Motor neuron (in vitro differentiated cells): ENCODE measurements at regions not wholly inside any gene's neighbourhood (a gene's known extent, or its start where the extent isn't known, plus 50 kb on each side); places are given as distances from the start of the nearest gene placed in this dataset.
A peak's percentile ranks its signal among the peaks of the same experiment; 100 is the strongest.

Source experiments
- ATAC-seq, 8 experiments: fragments of 200-7000 bp; cut with Tn5 transposase; replicated peaks in 6 of 8; 2 replicates each; pipeline ENCODE4 v1.8.0; 2021; ENCODE audit warnings: mild to moderate bottlenecking in 8 of 8, moderate library complexity in 8 of 8
- H3K27ac ChIP-seq, 2 donors: fragments of 250-450 bp; sonication (Bioruptor Pico); 2 replicates each; pipeline ENCODE4 v1.9.0; 2021; ENCODE audit warnings: antibody characterized with exemption in 2 of 2, mild to moderate bottlenecking in 2 of 2, moderate library complexity in 1 of 2
- H3K4me1 ChIP-seq, 2 donors: fragments of 250-450 bp; sonication (Bioruptor Pico); replicated peaks in 1 of 2; 2 replicates each; pipeline ENCODE4 v1.6.1; 2021; ENCODE audit warnings: antibody characterized with exemption in 2 of 2, mild to moderate bottlenecking in 2 of 2, moderate library complexity in 1 of 2
- H3K4me3 ChIP-seq, 5 donors: fragments of 250-450 bp; sonication (Bioruptor Pico); 2 replicates each; pipeline ENCODE4 v1.9.0; 2021; ENCODE audit warnings: antibody characterized with exemption in 5 of 5, mild to moderate bottlenecking in 5 of 5, moderate library complexity in 4 of 5
- WGBS, 10 experiments: fragments of 450-650 bp; shearing (Covaris generic); methylation state at CpG; one replicate each; pipeline ENCODE4 v1.0.0; 2022; 5-methylcytosine and 5-hydroxymethylcytosine counted together
- in situ Hi-C, 9 experiments: fragments of 400-800 bp; cut with MboI; loops; one replicate each; pipeline ENCODE4 v1.15.0; 2021; ENCODE audit warnings: low sequenced_read_pairs in 9 of 9, low pct_unique_long_range_greater_than_20kb in 2 of 9; ENCODE audit not compliant: unreplicated experiment in 9 of 9

GRCh38 chr7:18191862-18192625 lies 164.4 kb upstream of the PRPS1L1 start:
- H3K4me3 ChIP-seq, result no peak overlapping the region
- in situ Hi-C loops, result no loop called here
- no peak overlapping the region for H3K27ac ChIP-seq
- 58 to 95% (median 66%) methylated on average over 2 to 8 of the region's 8 CpGs; no CpG with 5 or more reads in 1 of the 10 experiments for WGBS, 10 experiments
- H3K4me1 ChIP-seq, result no peaks in the 10 kb centered on the region
- peak in 3 of 8 experiments; percentile 50 to 99 (median 99) for ATAC-seq

- Histone ChIP-seq H3K4me3 (no peak overlapping the region), H3K4me1 (no peaks in the 10 kb centered on the region), H3K27ac (no peak overlapping the region)
- in situ Hi-C loops, result no loop called here
- no peak for ATAC-seq
Observed at GRCh38 chr7:18194616-18195015, 167.0 kb upstream of the PRPS1L1 start.

- Histone ChIP-seq H3K4me1 (peaks cover 0 to 3% of the 10 kb centered on the region in 2 donors), H3K4me3 (no peak overlapping the region), H3K27ac (no peak overlapping the region)
- 67 to 100% (median 87%) methylated on average over 1 to 3 of the region's 3 CpGs; no CpG with 5 or more reads in 1 of the 10 experiments for WGBS, 10 experiments
- no peak for ATAC-seq
- in situ Hi-C loops, result no loop called here
Observed at GRCh38 chr7:18196638-18197037, 169.0 kb upstream of the PRPS1L1 start.

- Histone ChIP-seq H3K4me3 (no peak overlapping the region), H3K4me1 (peaks cover 0 to 3% of the 10 kb centered on the region in 2 donors), H3K27ac (no peak overlapping the region)
- WGBS, 10 experiments, result 44 to 83% (median 65%) methylated on average over 1 of the region's 1 CpG
- ATAC-seq, result no peak
- in situ Hi-C loops, result no loop called here
Observed at GRCh38 chr7:18198868-18199267, 171.2 kb upstream of the PRPS1L1 start.

- Histone ChIP-seq H3K4me3 (no peak overlapping the region), H3K27ac (no peak overlapping the region), H3K4me1 (peaks cover 0 to 3% of the 10 kb centered on the region in 2 donors)
- no peak for ATAC-seq
- in situ Hi-C loops, result no loop called here
- 55 to 100% (median 91%) methylated on average over 1 to 4 of the region's 4 CpGs for WGBS, 10 experiments
Observed at GRCh38 chr7:18200266-18200665, 172.6 kb upstream of the PRPS1L1 start.

- Histone ChIP-seq H3K27ac (no peak overlapping the region), H3K4me1 (peaks cover 0 to 3% of the 10 kb centered on the region in 2 donors), H3K4me3 (no peak overlapping the region)
- WGBS, 10 experiments, result 21 to 100% (median 88%) methylated on average over 1 to 8 of the region's 8 CpGs; no CpG with 5 or more reads in 1 of the 10 experiments
- ATAC-seq, result no peak
- in situ Hi-C loops, result no loop called here
Observed at GRCh38 chr7:18200855-18201254, 173.2 kb upstream of the PRPS1L1 start.

GRCh38 chr7:18201350-18201749 lies 173.7 kb upstream of the PRPS1L1 start:
- peak in 3 of 8 experiments; percentile 20 to 82 (median 40) for ATAC-seq
- H3K27ac ChIP-seq, result no peak overlapping the region
- H3K4me3 ChIP-seq, result no peak overlapping the region
- peaks cover 0 to 3% of the 10 kb centered on the region in 2 donors for H3K4me1 ChIP-seq
- in situ Hi-C loops, result no loop called here

- 49 to 93% (median 84%) methylated on average over 2 to 3 of the region's 3 CpGs; no CpG with 5 or more reads in 1 of the 10 experiments for WGBS, 10 experiments
- H3K4me3 ChIP-seq, result no peak overlapping the region
Observed at GRCh38 chr7:18202315-18203045, 174.8 kb upstream of the PRPS1L1 start.

GRCh38 chr7:18206331-18206730 lies 178.7 kb upstream of the PRPS1L1 start:
- Histone ChIP-seq H3K4me3 (no peak overlapping the region), H3K27ac (no peak overlapping the region), H3K4me1 (peaks cover 0 to 3% of the 10 kb centered on the region in 2 donors)
- WGBS, 10 experiments, result 10 to 100% (median 86%) methylated on average over 1 of the region's 1 CpG; no CpG with 5 or more reads in 1 of the 10 experiments
- in situ Hi-C loops, result no loop called here
- ATAC-seq, result no peak

More at GRCh38 chr7:18202315-18203045, 174.8 kb upstream of the PRPS1L1 start:
- Histone ChIP-seq H3K27ac (no peak overlapping the region), H3K4me1 (peaks cover 0 to 3% of the 10 kb centered on the region in 2 donors)
- in situ Hi-C loops, result no loop called here
- ATAC-seq, result no peak

GRCh38 chr7:18208921-18209320 lies 181.3 kb upstream of the PRPS1L1 start:
- no peak for ATAC-seq
- peaks cover 0 to 2% of the 10 kb centered on the region in 2 donors for H3K4me1 ChIP-seq
- no peak overlapping the region for H3K4me3 ChIP-seq
- H3K27ac ChIP-seq, result no peak overlapping the region
- in situ Hi-C loops, result no loop called here
- 86 to 100% (median 100%) methylated on average over 1 of the region's 1 CpG for WGBS, 10 experiments

GRCh38 chr7:18210377-18210776 lies 182.7 kb upstream of the PRPS1L1 start:
- in situ Hi-C loops, result no loop called here

GRCh38 chr7:18210788-18211187 lies 183.1 kb upstream of the PRPS1L1 start:
- ATAC-seq, result no peak
- 60 to 100% (median 80%) methylated on average over 1 to 3 of the region's 3 CpGs; no CpG with 5 or more reads in 1 of the 10 experiments for WGBS, 10 experiments
- Histone ChIP-seq H3K4me1 (peaks cover 0 to 2% of the 10 kb centered on the region in 2 donors), H3K27ac (no peak overlapping the region), H3K4me3 (no peak overlapping the region)
- in situ Hi-C loops, result no loop called here

More at GRCh38 chr7:18210377-18210776, 182.7 kb upstream of the PRPS1L1 start:
- no peak overlapping the region for H3K27ac ChIP-seq
- ATAC-seq, result no peak
- H3K4me3 ChIP-seq, result no peak overlapping the region
- WGBS, 10 experiments, result 63 to 100% (median 94%) methylated on average over 1 to 2 of the region's 2 CpGs
- peaks cover 0 to 2% of the 10 kb centered on the region in 2 donors for H3K4me1 ChIP-seq

- 16 to 100% (median 90%) methylated on average over 1 to 3 of the region's 3 CpGs; no CpG with 5 or more reads in 1 of the 10 experiments for WGBS, 10 experiments
Observed at GRCh38 chr7:18212308-18212707, 184.7 kb upstream of the PRPS1L1 start.

More at GRCh38 chr7:18212308-18212707, 184.7 kb upstream of the PRPS1L1 start:
- ATAC-seq, result peak in 1 of 8 experiments; percentile 14
- Histone ChIP-seq H3K4me3 (no peak overlapping the region), H3K27ac (no peak overlapping the region), H3K4me1 (peaks cover 0 to 2% of the 10 kb centered on the region in 2 donors)
- in situ Hi-C loops, result no loop called here
